ENCODE measurements at regions not wholly inside any gene's neighbourhood (a gene's known extent, or its start where the extent isn't known, plus 50 kb on each side); places are given as distances from the start of the nearest gene placed in this dataset.

- Mint-ChIP-seq H3K4me3 (no peak overlapping the region), H3K4me1 (no peaks in the 10 kb centered on the region), H3K9me3 (ENCODE audit: low read depth) (no peaks in the 10 kb centered on the region), H3K27ac (no peak overlapping the region), H3K27me3 (peaks cover 2% of the 10 kb centered on the region), H3K36me3 (ENCODE audit: low read depth) (no peaks in the 10 kb centered on the region)
- no peak for ATAC-seq
- no peak for DNase-seq
- intact Hi-C loops (cut with DNase I, micrococcal nuclease): no loop called here
- ChIA-PET CTCF (no interaction called here), POLR2A (no interaction called here)
Observed at GRCh38 chr7:113986216-113986615, 67.4 kb upstream of the PPP1R3A start.

- no peaks in the 10 kb centered on the region for H3K4me1 Mint-ChIP-seq
- H3K9me3 Mint-ChIP-seq (ENCODE audit: low read depth): no peaks in the 10 kb centered on the region
- H3K27ac Mint-ChIP-seq: no peak overlapping the region
- no peak for DNase-seq
- H3K4me3 Mint-ChIP-seq: no peak overlapping the region
- CTCF ChIA-PET: no interaction called here
- intact Hi-C loops (cut with DNase I, micrococcal nuclease): no loop called here
- POLR2A ChIA-PET: no interaction called here
- no peak for ATAC-seq
- no peaks in the 10 kb centered on the region for H3K27me3 Mint-ChIP-seq
- no peaks in the 10 kb centered on the region for H3K36me3 Mint-ChIP-seq (ENCODE audit: low read depth)
Observed at GRCh38 chr7:113976508-113976907, 57.7 kb upstream of the PPP1R3A start.

- intact Hi-C loops (cut with DNase I, micrococcal nuclease): no loop called here
- Mint-ChIP-seq H3K4me1 (no peaks in the 10 kb centered on the region), H3K27me3 (no peaks in the 10 kb centered on the region), H3K36me3 (ENCODE audit: low read depth) (no peaks in the 10 kb centered on the region), H3K27ac (no peak overlapping the region), H3K4me3 (no peak overlapping the region), H3K9me3 (ENCODE audit: low read depth) (no peaks in the 10 kb centered on the region)
- CTCF ChIA-PET: no interaction called here
- DNase-seq: no peak
- ATAC-seq: no peak
- POLR2A ChIA-PET: no interaction called here
Observed at GRCh38 chr7:113968713-113969112, 49.9 kb upstream of the PPP1R3A start.
